ENCODE measurements at regions not wholly inside any gene's neighbourhood (a gene's known extent, or its start where the extent isn't known, plus 50 kb on each side); places are given as distances from the start of the nearest gene placed in this dataset.

DNA sequence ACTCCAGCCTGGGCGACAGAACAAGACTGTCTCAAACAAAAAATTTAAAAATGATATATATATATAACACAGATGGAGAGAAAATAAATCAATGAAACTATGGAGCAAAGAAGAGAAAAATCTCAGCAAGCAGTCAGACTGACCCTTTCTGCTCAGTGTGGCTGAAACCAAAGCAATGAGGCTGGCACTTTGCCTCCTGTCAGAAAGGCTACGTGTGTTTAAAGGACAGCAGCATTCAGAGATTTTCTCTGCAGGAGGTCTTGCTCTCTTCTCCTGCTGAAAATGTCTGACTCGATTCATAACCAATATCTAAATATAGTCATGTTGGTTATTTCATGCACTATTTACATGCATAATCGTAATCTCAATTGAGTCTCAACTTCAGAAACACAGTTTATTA lies 527.0 kb upstream of the JARID2 start:
- no peak for DNase-seq (ENCODE audit: low read depth)

DNA sequence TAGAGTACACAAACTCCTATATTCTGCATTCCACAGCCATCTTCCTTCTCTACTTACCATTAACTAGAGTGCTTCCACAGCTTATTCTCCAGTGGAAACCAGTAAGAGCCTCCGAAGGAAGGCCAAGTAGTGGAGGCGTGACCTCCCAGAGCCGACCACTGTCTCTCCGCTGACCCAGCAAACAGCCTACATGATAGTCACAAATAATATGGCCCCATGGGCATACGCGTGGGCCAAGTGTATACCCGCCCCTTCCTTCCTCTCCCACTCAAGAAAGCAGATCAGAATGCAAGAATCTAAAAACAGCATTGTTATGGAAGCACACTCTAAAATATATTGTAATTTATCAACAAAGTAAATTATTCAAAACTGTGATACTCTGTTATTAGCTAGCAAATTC lies 526.6 kb upstream of the JARID2 start:
- DNase-seq (ENCODE audit: low read depth), result no peak

DNA sequence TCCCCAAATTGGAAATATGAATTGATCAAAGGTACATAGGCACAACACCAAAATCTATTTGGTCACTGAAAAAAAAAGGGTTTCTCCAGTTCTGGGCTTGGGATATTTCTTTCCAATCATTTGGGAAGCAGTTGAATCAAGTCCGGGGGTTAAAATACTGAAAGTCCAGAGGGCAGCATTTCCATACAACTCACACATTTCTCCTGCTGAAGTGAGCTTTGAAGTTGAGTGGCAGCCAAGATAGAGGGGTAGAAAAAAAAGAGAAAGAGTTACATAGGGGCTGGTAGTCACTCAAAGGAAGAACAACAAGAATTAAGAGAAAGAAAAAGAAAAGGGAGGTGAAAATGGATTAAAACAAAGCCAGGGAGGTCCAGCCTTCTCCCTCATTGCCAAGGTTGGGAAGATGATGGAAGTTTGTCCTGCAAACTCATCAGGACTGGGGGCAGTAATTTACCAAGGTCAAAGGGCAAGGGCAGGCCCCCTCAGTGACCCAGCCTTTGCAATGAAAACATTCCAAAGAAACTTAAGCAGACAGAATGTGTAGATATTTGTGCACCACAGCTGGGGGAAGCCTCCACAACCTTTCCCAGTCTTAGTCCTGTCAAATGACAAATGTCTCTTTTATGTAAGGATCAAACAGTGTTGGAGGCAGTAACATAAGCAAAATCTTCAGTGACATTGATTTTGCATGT lies 525.3 kb upstream of the JARID2 start:
- DNase-seq (ENCODE audit: low read depth), result no peak

DNA sequence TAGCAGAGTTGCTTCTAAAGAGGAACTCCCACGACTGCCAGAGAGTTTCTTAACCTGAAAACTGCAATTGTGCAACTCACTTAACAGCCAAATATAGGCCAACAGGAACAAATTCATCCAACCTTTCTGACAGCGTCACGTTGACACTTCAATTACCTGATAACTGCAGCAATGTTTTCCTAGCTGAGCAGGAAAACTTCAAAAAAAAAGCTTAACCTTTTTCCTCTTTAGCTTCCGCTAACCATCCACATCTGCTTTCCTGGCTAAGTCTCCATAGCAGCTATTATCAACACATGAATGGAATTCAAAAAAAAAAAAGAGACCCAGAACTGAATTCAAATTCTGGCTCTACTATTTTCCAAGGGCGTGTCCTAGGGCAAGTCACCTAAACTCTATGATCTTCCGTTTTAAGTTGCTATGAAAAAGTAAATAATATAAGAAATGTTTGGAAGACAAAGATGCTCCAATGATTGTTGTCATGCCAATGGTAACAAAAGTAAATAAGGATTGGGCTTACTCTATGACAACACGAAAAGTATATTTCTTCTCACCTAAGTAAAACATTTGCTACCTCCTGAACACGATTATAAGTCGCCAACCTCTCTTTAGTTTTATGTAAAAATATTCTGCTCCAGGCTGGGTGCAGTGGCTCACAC lies 524.6 kb upstream of the JARID2 start:
- DNase-seq (ENCODE audit: low read depth), result no peak

DNA sequence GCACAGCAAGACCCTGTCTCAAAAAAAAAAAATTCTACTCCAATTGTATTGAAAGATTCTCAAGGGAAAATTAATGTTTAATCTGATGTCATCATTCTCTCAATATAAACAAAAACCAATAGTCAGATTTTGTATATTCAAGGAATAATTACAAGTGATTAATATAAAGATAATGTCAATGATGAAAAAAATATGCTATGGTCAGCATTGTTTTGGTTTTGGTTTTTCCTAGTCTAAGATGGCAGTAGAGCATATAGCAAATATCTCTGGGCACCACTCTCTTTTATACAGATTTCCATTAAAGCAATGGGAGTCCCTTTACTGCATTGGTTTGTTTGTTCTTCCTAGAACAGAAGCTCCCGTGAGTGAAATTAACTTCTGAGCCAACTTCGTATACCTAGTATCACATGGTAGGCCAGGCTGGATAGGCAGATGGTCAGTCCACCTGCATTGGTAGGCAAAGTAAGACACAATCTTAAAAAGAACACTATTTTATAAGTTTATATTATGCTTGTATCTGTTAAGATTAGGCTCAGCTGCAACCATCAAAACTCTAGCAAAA lies 523.8 kb upstream of the JARID2 start:
- DNase-seq (ENCODE audit: low read depth), result no peak

DNA sequence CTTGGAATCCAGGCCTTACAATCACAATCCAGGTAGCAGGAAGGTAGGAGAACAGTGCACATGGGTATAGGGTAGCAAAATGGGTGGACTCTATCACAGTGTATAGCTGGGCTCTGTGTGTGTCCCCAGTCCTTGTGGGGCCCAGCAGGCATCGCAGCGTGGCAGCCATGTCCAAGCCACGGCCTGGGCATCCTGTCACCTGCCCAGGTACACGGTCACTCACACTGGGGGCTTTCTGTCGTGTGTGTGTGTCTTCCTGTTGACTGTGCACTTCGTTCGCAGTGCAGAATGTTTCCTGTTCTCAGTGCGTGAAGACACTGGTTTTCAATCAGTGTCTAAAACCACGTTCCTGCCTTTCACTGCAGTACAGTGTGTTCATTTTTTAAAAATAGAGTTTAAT lies 523.2 kb upstream of the JARID2 start:
- DNase-seq (ENCODE audit: low read depth), result no peak

DNA sequence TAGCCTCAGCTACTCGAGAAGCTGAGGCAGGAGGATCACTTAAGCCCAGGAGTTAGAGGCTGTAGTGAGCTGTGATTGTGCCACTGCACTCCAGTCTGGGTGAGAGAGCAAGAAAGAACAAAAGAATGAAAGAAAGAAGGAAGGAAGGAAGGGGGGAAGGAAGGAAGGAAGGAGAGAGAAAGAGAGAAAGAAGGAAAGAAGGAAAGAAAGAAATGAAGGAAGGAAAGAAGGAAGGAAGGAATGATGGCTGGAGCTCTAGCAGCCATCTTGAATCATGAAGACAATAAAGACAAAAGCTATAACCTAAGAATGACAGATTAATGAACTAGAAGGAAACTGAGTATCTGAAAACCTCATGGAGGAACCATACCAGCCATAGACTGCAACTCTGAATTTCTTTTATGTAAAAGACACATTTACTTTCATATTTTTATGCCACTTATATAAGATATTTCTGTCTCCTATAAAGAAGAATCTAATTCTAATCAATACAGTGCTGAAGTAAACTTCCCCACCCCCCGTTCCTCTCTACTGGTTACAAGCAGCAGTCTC lies 522.3 kb upstream of the JARID2 start:
- no peak for DNase-seq (ENCODE audit: low read depth)

DNA sequence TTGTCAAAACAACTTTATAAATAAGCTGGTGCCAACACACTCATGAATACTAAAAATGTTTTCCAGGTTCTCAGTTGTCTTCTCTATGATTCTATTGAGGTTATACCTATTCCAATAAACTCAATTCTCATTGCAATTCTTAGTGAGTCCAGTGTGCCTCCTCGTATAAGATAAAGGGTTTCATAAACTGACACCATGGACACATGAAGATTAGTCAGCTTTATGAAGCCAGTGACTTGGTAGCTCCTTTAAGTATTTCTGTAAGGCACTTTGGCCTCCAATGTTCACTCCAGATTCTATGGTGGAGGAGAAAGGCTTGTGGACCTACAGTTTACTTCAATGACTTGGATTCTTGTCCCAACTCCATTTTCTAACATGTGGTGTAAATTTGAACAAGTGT lies 521.3 kb upstream of the JARID2 start:
- no peak for DNase-seq (ENCODE audit: low read depth)

DNA sequence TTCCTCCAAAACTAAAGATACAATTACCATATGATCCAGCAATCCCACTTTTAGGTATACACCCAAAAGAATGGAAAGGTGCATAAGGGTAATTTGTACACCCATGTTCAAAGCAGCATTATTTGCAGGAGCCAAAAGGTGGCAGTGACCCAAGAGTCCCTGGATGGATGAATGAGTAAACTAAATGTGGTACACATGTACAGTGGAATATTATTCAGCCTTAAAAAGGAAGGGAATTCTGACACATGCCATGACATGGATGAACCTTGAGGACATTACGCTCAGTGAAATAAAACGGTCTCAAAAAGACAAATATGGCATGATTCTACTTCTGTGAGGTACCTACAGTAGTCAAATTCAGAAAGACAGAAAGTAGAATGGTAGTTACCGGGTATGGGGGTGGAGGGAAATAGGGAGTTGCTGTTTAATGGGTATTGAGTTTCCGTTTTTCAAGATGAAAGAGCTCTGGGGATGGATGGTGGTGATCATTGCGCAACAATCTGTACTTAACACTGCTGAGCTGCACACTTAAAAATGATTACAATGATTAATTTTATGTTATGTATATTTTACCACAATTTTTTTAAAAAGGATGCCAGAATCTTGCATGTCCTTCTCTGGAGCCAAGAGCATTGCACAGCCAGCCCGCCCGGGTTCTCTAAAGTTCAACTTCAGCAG lies 518.9 kb upstream of the JARID2 start:
- no peak for DNase-seq (ENCODE audit: low read depth)

DNA sequence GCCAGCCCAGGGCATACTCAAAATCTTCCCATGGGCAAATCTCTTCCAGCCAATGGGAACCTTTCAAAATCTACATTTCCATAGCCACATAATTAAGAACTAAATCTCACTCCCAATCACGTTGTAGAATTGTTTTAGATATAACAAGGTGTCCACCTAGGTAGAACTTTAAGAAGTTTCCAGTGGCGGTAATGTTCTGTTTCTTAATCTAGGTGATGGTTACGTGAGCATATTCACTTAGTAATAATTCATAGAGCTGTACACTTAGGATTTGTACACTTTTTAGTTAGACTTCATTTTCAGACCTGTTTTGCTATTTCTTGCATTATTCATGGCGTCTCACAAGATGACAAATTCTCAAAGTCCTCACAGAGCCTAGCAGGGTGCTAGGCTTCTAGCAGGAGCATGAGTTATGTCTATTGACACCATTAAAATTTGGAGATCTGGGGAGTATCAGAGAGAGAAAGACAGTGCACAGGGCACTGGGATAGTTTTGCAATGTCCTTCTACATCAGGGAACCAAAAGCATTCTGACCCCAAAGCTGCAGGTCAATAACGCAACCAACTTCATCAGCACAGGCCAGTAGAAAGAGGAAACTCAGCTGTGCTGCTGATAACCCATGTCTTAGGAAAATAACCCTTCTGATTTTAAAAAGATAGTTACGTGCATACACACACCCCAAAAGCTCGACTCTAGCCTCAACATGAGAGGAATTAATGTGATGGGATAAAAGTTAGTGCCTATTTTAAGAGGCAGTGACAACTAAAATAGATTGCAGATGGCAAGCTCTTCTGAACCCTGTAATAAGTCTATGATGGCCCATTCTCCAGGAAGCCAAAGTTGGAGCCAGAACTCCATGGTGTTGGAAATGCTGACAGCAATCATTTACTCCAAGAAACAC lies 518.1 kb upstream of the JARID2 start:
- no peak for DNase-seq (ENCODE audit: low read depth)

DNA sequence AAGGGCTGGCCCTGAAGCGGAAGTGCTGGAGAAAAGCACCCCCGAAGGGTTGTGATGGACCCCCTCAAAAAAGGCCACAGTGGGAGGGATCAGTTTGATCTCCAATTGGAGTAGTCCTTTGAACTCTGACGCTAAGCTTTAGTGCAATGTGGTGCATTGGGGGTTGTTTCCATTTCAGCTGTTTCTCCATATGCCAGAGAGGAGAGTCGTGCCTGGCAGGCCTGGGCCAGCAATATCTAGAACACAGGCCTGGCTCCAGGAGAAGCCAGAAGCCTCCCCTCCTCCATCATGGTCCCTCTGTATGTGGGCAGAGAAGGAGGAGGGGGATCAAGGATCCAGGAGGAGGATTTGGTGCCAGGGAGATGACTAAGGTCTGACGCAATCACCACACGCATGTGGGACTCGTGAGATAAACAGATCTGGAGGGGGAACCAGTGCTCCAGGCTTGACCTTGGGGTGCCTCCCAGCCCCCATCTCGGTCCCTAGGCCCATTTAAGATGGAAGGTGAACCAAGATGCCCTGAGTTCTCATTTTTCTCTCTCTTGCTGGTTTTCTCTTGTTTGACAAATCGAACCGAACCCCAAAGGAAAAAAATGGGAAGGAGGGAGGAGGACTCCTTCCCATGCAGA lies 517.4 kb upstream of the JARID2 start:
- DNase-seq (ENCODE audit: low read depth), result no peak

DNA sequence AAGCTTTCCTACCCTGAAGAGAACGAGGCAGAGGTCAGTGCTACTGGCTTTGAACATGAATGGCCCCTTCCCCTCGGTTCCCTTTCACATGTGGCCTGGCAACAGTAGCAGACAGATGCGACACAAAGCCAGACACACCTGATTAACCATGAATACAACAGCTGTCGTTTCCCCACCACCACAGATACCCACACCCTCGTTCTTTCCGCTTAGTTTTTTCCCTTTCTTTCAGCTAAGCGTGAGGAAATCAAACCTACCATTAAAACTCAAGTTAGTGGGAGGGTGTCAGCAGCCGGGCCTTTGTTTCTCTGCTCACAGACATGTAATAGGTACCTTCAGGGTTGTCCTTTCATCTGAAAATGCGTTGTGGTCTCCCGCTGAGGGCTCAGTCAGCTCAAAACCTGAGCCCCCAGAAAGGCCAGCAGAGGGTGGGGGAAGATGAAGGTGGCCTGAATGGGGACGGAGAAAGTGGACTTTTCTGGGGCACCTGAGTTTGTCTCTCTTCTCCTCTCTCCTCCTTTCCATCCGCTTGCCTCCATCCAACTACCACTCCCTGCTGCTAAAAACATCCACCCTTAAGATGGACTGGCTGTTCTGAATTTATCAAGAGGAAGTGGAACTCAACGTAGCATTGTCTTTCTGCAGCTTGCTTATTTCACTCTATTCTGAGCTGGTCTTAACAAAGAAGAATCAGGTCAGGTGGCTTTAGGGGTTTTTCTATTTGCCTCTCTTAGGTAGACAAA lies 516.6 kb upstream of the JARID2 start:
- no peak for DNase-seq (ENCODE audit: low read depth)

DNA sequence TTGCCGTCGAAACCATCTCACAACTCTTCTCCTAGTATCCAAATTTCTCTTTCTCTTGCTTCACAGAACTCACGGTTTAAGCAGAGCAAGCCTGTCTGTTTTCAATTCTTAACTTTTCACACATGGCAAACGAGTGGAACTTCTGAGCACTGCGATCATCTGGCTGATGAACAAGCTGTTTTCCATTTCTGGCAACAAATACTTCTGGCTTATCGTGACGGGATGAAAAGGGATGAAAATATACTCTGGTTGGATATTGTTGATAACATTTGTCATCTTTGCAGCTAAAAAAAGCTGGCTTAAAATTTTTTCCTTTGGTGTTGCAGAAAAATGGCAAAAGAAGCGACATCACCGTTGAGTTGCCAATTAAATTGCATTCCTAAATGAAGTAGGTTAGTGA lies 515.2 kb upstream of the JARID2 start:
- DNase-seq (ENCODE audit: low read depth), result no peak

DNA sequence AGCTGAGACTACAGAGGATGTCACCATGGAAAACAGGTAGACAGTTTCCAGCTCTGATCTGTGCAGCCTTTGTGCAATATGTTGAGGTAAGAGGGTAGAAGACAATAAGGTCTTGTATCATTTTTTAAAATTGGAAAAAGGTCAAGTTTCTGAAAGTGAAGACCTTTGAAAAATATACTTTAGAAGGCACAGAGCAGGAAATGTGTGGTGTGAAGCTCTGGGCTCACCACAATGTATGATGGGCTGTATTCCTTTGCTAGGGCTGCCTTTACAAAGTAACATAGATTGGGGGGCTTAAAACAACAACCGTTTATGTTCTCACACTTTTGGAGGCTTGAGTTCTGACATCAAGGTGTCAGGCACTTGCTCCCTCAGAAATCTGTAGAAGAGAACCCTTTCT lies 514.3 kb upstream of the JARID2 start:
- no peak for DNase-seq (ENCODE audit: low read depth)

DNA sequence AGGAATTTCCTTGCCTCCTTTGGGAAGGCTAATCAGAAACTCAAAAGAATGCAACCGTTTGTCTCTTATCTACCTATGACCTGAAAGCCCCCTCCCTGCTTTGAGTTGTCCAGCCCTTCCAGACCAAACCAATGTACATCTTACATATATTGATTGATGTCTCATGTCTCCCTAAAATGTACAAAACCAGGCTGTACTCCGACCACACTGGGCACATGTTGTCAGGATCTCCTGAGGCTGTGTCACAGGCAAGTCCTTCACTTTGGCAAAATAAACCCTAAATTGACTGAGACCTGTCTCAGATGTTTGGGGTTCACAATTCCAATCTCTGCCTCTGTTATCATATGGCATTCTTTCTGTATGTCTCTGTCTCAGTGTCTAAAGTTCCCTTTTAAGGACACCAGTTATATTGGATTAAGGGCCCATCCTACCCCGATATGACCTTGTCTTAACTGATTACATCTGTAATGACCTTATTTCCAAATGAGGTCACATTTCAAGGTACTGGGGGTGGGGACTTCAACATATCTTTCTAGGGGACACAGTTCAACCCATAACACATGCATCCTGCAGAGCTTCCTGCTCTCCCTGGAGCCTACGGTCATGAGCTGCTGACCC lies 513.5 kb upstream of the JARID2 start:
- DNase-seq (ENCODE audit: low read depth), result no peak

DNA sequence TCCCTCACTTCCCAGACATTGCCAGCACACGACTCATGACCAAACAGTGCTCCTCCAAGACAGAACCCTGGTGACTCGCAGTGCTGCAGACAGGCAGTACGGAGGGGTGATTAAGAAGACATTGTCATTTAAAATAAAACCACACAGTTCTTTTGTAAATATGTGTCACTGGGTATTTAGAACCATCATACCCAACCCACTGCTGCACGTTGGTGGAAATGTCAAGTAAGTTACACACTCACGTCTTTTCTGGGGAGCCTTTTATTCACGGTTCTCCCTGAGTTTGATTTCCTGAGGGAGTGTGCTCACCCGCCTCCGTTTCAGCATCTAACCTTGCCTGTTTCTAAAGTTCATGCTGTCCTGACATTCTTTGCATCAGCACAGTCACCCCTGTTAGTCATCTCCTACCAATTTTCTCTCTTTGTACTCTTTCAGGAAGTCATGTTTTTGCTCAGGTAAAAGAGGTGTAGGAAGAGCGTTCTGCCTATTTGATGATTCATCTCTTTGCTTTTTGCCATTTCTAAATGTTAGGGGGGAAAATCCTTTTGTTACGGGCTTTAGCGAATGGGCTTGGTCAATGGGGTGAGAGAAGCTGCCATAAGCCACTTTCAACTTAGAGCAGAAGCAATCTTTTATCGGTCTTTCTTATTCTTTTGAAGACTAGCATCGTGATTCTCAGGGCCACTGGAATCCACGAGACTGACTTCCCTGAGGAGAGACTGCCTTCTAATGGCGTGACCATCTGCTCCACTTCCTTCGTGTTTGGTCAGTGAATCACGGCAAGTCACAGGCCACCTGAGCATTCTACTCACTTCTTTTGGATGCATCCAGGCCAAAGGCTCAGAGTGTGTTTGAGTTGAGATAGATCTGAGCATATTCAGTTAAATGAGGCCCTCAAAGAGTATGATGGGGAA lies 512.8 kb upstream of the JARID2 start:
- DNase-seq (ENCODE audit: low read depth), result no peak

DNA sequence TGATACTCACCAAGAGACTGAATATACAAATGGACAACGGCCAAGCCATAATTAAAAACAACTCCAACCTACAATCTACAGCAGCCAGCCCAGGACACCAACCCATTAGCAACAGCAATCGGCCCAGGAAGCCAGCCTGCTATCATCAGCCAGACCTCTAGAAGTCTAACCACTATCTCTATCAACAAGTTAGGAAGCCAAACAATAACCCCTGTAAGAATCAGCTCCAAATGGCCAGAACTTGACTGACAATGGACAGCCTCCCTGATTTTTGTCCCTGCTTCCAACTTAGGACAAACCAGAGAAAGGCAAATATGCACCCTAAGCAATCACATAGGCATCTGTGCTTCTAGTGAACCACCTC lies 511.8 kb upstream of the JARID2 start:
- DNase-seq (ENCODE audit: low read depth), result no peak

DNA sequence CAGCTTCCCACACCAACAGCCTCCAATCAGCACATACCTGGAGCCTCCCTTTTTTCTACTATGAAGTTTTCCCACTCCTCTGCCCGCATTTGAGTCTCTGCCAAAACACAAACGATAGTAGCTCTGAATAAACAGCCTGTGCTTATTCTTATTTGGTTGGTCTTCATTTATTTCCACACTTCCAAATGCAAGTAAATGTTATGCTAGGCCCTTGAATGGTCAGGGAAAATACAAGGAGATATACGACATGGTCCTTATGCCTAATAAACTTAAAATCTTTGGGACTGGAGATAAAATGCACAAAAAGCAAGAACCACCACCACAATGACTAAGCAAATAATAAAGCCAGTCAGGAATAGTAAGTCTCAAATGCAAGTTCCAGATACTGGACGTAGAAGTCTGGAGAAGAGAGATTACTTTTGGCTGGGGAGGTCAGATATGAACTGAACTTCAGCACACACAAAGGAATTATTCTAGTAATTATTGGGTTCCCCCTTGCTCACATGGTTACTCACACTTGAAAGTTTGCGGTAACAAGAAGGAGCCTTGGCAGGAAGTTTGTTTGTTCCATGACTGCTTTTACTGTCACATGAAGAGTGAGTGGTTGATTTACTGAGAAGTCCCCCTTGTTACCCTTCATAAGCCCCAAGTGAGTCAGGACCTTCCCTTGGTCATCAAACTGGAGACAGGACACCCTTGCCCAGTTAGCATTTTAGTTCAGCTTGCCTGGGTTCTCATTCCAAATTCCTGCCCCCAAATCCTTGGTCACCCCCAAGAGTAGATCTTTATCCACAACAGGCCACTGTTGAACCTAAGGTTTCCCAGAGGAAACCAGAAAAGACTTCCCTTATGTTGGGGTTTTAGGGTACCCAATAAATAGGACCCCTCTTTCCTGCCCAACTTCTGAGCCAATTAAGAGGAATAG lies 511.2 kb upstream of the JARID2 start:
- peak; percentile 80 for DNase-seq (ENCODE audit: low read depth)

Data from GM04503 (cell line).